HCT116 (cell line): ENCODE measurements at regions not wholly inside any gene's neighbourhood (a gene's known extent, or its start where the extent isn't known, plus 50 kb on each side); places are given as distances from the start of the nearest gene placed in this dataset.
"Not testable (repeated sequence)": the region's sequence is repeated elsewhere in the genome, so short reads cannot be mapped to it uniquely, and the experiment has no call there.

Source experiments
- ATAC-seq: fragments of 200-7000 bp; cut with Tn5 transposase; 2 replicates; pipeline ENCODE4 v1.9.1; 2020; ENCODE audit warnings: mild to moderate bottlenecking, moderate library complexity
- BruUV-seq: library from RNA; stranded (reverse); fragments of 400-500 nt; replicated peaks from 2 replicates; lab custom pipeline; 2021; lab: Mats Ljungman, UMichigan
- CTCF ChIA-PET: fragments of 300-600 bp; sonication (Branson Sonifier 250); formaldehyde crosslinking; loops from one replicate; lab custom pipeline; 2021; ENCODE audit warnings: antibody characterized with exemption; lab: Charles Lee
- POLR2A ChIA-PET: fragments of 300-600, 350-600 bp; sonication (Branson Sonifier 250); formaldehyde crosslinking; loops from one replicate; lab custom pipeline; 2021; ENCODE audit warnings: antibody characterized with exemption; lab: Charles Lee
- RAD21 ChIA-PET, 2 experiments: fragments of 300-600 bp; sonication (Branson Sonifier 250); formaldehyde crosslinking; loops; one replicate each; lab custom pipeline; 2023; ENCODE audit warnings: low total read pairs in 2 of 2; ENCODE audit not compliant: uncharacterized antibody in 2 of 2, unreplicated experiment in 2 of 2, low non-redundant PET in 1 of 2; lab: Charles Lee
- DNase-seq: peaks from one replicate; pipeline ENCODE4 v3.0.0-alpha.2; 2010; ENCODE audit warnings: low read depth, low spot score
- H2AFZ ChIP-seq: fragments of 200-600 bp; shearing (Covaris generic), sonication (generic); 2 replicates; pipeline ENCODE4 v1.6.1; 2017; ENCODE audit warnings: low read depth, mixed run types, mixed read lengths, antibody characterized with exemption, low read length; ENCODE audit not compliant: poor library complexity, severe bottlenecking
- H3K27ac ChIP-seq: 2 replicates; pipeline ENCODE4 v1.5.1; 2012; ENCODE audit warnings: low read depth, low read length
- H3K27me3 ChIP-seq: fragments of 200-600 bp; sonication (generic); 2 replicates; pipeline ENCODE4 v1.6.1; 2016; ENCODE audit warnings: mixed run types, low read length, mixed read lengths; ENCODE audit not compliant: insufficient read depth
- H3K36me3 ChIP-seq, 2 experiments: fragments of 200-500 bp in 1 of 2; fragments of 200-600 bp in 1 of 2; sonication (Bioruptor generic) in 1 of 2; sonication (generic) in 1 of 2; 2 replicates each; pipeline versions ENCODE4 v1.5.1 to v1.6.1; 2014 to 2016; ENCODE audit warnings: low read length in 2 of 2, inconsistent platforms in 1 of 2, mixed read lengths in 1 of 2, mixed run types in 1 of 2; ENCODE audit not compliant: insufficient read depth in 2 of 2, control insufficient read depth in 1 of 2
- H3K4me1 ChIP-seq, 2 experiments: fragments of 200-600 bp in 1 of 2; sonication (generic) in 1 of 2; 2 replicates each; pipeline versions ENCODE4 v1.5.1 to v1.6.1; 2012 to 2017; ENCODE audit warnings: low read length in 2 of 2, inconsistent platforms in 1 of 2, mild to moderate bottlenecking in 1 of 2, mixed read lengths in 1 of 2, mixed run types in 1 of 2, moderate library complexity in 1 of 2; ENCODE audit not compliant: insufficient read depth in 2 of 2, control insufficient read depth in 1 of 2
- H3K4me2 ChIP-seq: fragments of 200-600 bp; sonication (generic); 2 replicates; pipeline ENCODE4 v1.6.1; 2017; ENCODE audit warnings: mixed run types, low read length, mixed read lengths
- H3K4me3 ChIP-seq, 2 experiments: fragments of 200-600 bp in 1 of 2; sonication (generic) in 1 of 2; replicated peaks in 1 of 2; 2 replicates each; pipeline ENCODE4 v1.5.1; 2011 to 2016; ENCODE audit warnings: low read length in 2 of 2, control low read depth in 1 of 2, low read depth in 1 of 2, mild to moderate bottlenecking in 1 of 2, mixed read lengths in 1 of 2, mixed run types in 1 of 2
- H3K79me2 ChIP-seq: fragments of 200-600 bp; sonication (generic); 2 replicates; pipeline ENCODE4 v1.6.1; 2017; ENCODE audit warnings: mild to moderate bottlenecking, mixed run types, low read length, moderate library complexity, mixed read lengths; ENCODE audit not compliant: insufficient read depth
- H3K9ac ChIP-seq: fragments of 200-600 bp; sonication (generic); 2 replicates; pipeline ENCODE4 v1.6.1; 2016; ENCODE audit warnings: low read length, mixed read lengths
- H3K9me2 ChIP-seq: fragments of 200-600 bp; sonication (generic), shearing (Covaris generic); 2 replicates; pipeline ENCODE4 v1.6.1; 2017; ENCODE audit warnings: mixed run types, mild to moderate bottlenecking, moderate library complexity; ENCODE audit not compliant: insufficient read depth
- H3K9me3 ChIP-seq, 2 experiments: fragments of 200-500 bp in 1 of 2; fragments of 200-600 bp in 1 of 2; sonication (Bioruptor generic) in 1 of 2; sonication (generic) in 1 of 2; 2 replicates each; pipeline ENCODE4 v1.6.1; 2014 to 2017; ENCODE audit warnings: low read length in 2 of 2, mixed read lengths in 2 of 2, inconsistent platforms in 1 of 2, low read depth in 1 of 2, mild to moderate bottlenecking in 1 of 2, mixed run types in 1 of 2, moderate library complexity in 1 of 2; ENCODE audit not compliant: control insufficient read depth in 1 of 2, insufficient read depth in 1 of 2
- H4K20me1 ChIP-seq: fragments of 200-600 bp; sonication (generic), shearing (Covaris generic); 2 replicates; pipeline ENCODE4 v1.6.1; 2017; ENCODE audit warnings: mixed run types, mild to moderate bottlenecking, moderate library complexity; ENCODE audit not compliant: insufficient read depth
- EGR1 ChIP-seq: IDR thresholded peaks from 2 replicates; pipeline ENCODE4 v1.6.1; 2012; ENCODE audit warnings: low read depth
- FOSL1 ChIP-seq: IDR thresholded peaks from 2 replicates; pipeline ENCODE4 v1.6.1; 2012; ENCODE audit warnings: low read depth
- JUND ChIP-seq: IDR thresholded peaks from 2 replicates; pipeline ENCODE4 v1.6.1; 2012
- POLR2AphosphoS5 ChIP-seq: IDR thresholded peaks from 2 replicates; pipeline ENCODE4 v1.6.1; 2011; ENCODE audit warnings: mild to moderate bottlenecking, low read depth, low read length, moderate library complexity
- SIN3A ChIP-seq: IDR thresholded peaks from 2 replicates; pipeline ENCODE4 v1.6.1; 2012; ENCODE audit warnings: low read depth
- SP1 ChIP-seq: IDR thresholded peaks from 2 replicates; pipeline ENCODE4 v1.6.1; 2012; ENCODE audit warnings: low read depth
- SRF ChIP-seq: IDR thresholded peaks from 2 replicates; pipeline ENCODE4 v1.6.1; 2012; ENCODE audit warnings: low read depth
- ZNF274 ChIP-seq: fragments of 200-500 bp; sonication (Bioruptor generic); IDR thresholded peaks from 2 replicates; pipeline ENCODE4 v1.6.1; 2014; ENCODE audit warnings: mild to moderate bottlenecking, low read depth, low read length, inconsistent platforms
- intact Hi-C: fragments of 100-400 bp; cut with micrococcal nuclease; formaldehyde crosslinking; loops from 2 replicates; pipeline ENCODE4 v1.10.0; 2022
- TF ChIP-seq, protein P1 (sequence below): IDR thresholded peaks from 2 replicates; pipeline ENCODE4 v1.6.1; 2012
- TF ChIP-seq, protein P2 (sequence below): IDR thresholded peaks from 2 replicates; pipeline ENCODE4 v1.6.1; 2012
- TF ChIP-seq, protein P3 (sequence below): IDR thresholded peaks from 2 replicates; pipeline ENCODE4 v1.6.1; 2011; ENCODE audit warnings: mild to moderate bottlenecking, low read length, moderate library complexity; ENCODE audit not compliant: insufficient replicate concordance; ENCODE audit errors: extremely low read depth

DNA sequence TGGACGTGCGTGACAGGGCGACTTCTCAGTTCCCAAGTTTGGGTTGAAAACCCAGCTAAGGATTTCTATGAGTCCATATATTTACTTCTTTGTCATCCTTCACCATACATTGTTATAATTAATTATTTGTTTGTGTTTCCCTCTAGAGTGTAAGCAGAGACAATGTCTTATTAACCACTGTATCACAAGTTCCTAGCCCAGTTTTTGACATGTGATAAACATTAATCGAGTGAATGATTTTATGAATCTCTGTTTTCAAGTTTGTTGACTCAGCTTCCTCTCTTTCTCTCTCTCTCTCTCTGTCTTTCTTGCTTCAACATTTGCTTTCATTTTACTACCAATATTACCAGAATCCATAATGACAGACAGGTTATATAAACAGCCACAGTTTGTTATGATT, 1259.6 kb upstream of the TENM4 start (continued):
- TF ChIP-seq JUND (no peak), EGR1 (no peak), SP1 (no peak), FOSL1 (no peak), SIN3A (no peak)
- TF ChIP-seq, protein P1, sequence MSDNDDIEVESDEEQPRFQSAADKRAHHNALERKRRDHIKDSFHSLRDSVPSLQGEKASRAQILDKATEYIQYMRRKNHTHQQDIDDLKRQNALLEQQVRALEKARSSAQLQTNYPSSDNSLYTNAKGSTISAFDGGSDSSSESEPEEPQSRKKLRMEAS = no peak

DNA sequence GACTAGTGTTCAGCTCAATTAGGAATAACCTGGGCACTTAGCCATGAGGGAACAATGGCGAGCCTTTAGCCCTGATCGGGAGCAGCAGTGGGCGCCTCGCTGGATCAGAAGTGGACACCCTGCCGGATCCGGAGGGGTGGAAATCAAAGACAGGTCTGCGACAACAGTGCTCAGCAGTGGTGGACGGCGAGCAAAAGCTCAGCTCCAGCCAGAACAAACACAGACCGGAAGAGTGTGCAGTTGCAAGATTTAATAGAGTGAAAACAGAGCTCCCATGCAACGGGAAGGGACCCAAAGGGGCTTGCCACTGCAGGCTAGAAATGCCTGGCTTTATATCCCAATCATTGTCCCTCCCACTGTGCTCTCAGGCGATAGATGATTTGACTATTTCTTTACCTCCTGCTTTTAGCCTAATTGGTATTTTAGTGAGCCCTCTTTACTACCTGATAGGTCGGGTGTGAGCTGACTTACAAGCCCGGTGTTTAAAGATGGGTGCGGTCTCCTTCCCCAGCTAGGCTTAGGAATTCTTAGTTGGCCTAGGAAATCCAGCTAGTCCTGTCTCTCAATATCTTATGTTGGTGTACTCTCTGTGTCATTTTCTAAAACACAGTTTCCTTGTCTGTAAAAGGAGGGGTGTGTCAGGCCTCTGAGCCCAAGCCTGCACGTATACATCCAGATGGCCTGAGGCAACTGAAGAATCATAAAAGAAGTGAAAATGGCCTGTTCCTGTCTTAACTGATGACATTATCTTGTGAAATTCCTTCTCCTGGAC, 1258.8 kb upstream of the TENM4 start:
- H4K20me1 ChIP-seq, H3K27me3 ChIP-seq, intact Hi-C loops, H3K27ac ChIP-seq, RAD21 ChIA-PET, H3K4me3 ChIP-seq, H2AFZ ChIP-seq, BruUV-seq, DNase-seq, H3K4me2 ChIP-seq, H3K9ac ChIP-seq, POLR2A ChIA-PET, CTCF ChIA-PET, H3K4me1 ChIP-seq, H3K36me3 ChIP-seq, H3K79me2 ChIP-seq, H3K9me2 ChIP-seq, ATAC-seq: not testable (repeated sequence)
- peaks cover 17 to 23% of the 10 kb centered on the region in 2 experiments; a peak in 3 of 4 replicates for H3K9me3 ChIP-seq

DNA sequence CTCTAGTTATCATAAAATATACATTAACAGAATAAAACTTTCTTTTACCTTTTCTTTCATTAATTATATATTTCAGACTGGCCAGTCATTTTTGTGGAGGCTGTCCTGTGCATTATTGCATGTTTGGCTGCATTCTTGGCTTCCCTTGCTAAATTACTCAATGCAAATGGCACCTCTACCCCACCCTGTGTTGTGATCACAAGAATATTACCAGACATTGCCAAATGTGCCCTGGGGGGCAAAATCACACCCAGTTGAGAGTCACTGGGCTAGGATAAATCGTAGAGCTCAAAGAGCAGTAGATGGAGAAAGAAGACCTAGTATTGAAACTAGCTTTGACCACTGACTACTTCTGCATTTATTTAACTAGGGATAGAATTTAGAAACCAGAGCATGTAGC, 1257.8 kb upstream of the TENM4 start:
- Histone ChIP-seq H3K9me2 (no peaks in the 10 kb centered on the region), H4K20me1 (no peaks in the 10 kb centered on the region), H3K9ac (no peak overlapping the region), H3K27ac (no peak overlapping the region), H3K27me3 (no peaks in the 10 kb centered on the region), H3K36me3 (no peaks in the 10 kb centered on the region), H3K4me1 (no peaks in the 10 kb centered on the region), H3K79me2 (no peaks in the 10 kb centered on the region), H2AFZ (no peak overlapping the region), H3K4me2 (no peak overlapping the region), H3K9me3 (peaks cover 12 to 28% of the 10 kb centered on the region in 2 experiments; a peak in 2 of 4 replicates), H3K4me3 (no peak overlapping the region)
- intact Hi-C loops = no loop called here
- ChIA-PET RAD21 (no interaction called here), POLR2A (no interaction called here), CTCF (no interaction called here)
- no peak for DNase-seq
- no TSS peak for BruUV-seq
- no peak for ATAC-seq
- TF ChIP-seq FOSL1 (no peak), POLR2AphosphoS5 (no peak), SRF (no peak), EGR1 (no peak), ZNF274 (no peak)
- TF ChIP-seq, protein P2, sequence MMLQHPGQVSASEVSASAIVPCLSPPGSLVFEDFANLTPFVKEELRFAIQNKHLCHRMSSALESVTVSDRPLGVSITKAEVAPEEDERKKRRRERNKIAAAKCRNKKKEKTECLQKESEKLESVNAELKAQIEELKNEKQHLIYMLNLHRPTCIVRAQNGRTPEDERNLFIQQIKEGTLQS = no peak
- TF ChIP-seq, protein P3, sequence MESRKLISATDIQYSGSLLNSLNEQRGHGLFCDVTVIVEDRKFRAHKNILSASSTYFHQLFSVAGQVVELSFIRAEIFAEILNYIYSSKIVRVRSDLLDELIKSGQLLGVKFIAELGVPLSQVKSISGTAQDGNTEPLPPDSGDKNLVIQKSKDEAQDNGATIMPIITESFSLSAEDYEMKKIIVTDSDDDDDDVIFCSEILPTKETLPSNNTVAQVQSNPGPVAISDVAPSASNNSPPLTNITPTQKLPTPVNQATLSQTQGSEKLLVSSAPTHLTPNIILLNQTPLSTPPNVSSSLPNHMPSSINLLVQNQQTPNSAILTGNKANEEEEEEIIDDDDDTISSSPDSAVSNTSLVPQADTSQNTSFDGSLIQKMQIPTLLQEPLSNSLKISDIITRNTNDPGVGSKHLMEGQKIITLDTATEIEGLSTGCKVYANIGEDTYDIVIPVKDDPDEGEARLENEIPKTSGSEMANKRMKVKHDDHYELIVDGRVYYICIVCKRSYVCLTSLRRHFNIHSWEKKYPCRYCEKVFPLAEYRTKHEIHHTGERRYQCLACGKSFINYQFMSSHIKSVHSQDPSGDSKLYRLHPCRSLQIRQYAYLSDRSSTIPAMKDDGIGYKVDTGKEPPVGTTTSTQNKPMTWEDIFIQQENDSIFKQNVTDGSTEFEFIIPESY = no peak
- TF ChIP-seq, protein P1 = no peak
